A549 (cell line): ENCODE measurements at regions not wholly inside any gene's neighbourhood (a gene's known extent, or its start where the extent isn't known, plus 50 kb on each side); places are given as distances from the start of the nearest gene placed in this dataset.

Source experiments
- BHLHE40 ChIP-seq: IDR thresholded peaks from 2 replicates; pipeline ENCODE4 v1.6.1; 2012; ENCODE audit warnings: low read depth, low read length, inconsistent platforms
- CEBPB ChIP-seq, 2 experiments: fragments of >200 bp in 1 of 2; sonication (Bioruptor Twin) in 1 of 2; formaldehyde crosslinking in 1 of 2; IDR thresholded peaks; 2 replicates each; pipeline ENCODE4 v1.6.1; 2012 to 2016
- EP300 ChIP-seq, 2 experiments: fragments of >200 bp; sonication (Bioruptor Twin); formaldehyde crosslinking; IDR thresholded peaks; 2 replicates in 1 of 2; 3 replicates in 1 of 2; pipeline ENCODE4 v1.6.1; 2016 to 2017
- HOXA7 ChIP-seq: fragments of 250-450 bp; sonication (Bioruptor Pico); IDR thresholded peaks from 2 replicates; pipeline ENCODE4 v1.5.0; 2020; ENCODE audit warnings: mild to moderate bottlenecking, moderate library complexity
- HOXB5 ChIP-seq: fragments of 250-450 bp; sonication (Bioruptor Pico); IDR thresholded peaks from 2 replicates; pipeline ENCODE4 v1.5.0; 2020; ENCODE audit warnings: mild to moderate bottlenecking, moderate library complexity
- JUN ChIP-seq, 2 experiments: fragments of >200 bp; sonication (Bioruptor Twin); formaldehyde crosslinking; IDR thresholded peaks; 2 replicates in 1 of 2; 3 replicates in 1 of 2; pipeline ENCODE4 v1.6.1; 2016 to 2017
- PHF8 ChIP-seq: fragments of 200-600 bp; sonication (generic); IDR thresholded peaks from 2 replicates; pipeline ENCODE4 v1.6.1; 2016; ENCODE audit warnings: low read depth, mild to moderate bottlenecking, antibody characterized with exemption, moderate library complexity, borderline replicate concordance
- POLR2A ChIP-seq: IDR thresholded peaks from 2 replicates; pipeline ENCODE4 v1.6.1; 2012; ENCODE audit warnings: mild to moderate bottlenecking, low read length
- RCOR1 ChIP-seq: fragments of 150-350 bp; IDR thresholded peaks from 2 replicates; pipeline ENCODE4 v1.6.1; 2014; ENCODE audit warnings: antibody characterized with exemption, low read length, low read depth
- RFX5 ChIP-seq: fragments of 450-650 bp; IDR thresholded peaks from 2 replicates; pipeline ENCODE4 v1.7.1; 2014; ENCODE audit warnings: antibody characterized with exemption, mild to moderate bottlenecking, moderate library complexity
- ZC3H11A ChIP-seq: fragments of 450-650 bp; IDR thresholded peaks from 2 replicates; pipeline ENCODE4 v1.6.1; 2014; ENCODE audit warnings: antibody characterized with exemption, mild to moderate bottlenecking
- TF ChIP-seq, protein P1 (sequence below): fragments of >200 bp; sonication (Bioruptor Twin); formaldehyde crosslinking; IDR thresholded peaks from 3 replicates; pipeline ENCODE4 v1.5.1; 2016

DNA sequence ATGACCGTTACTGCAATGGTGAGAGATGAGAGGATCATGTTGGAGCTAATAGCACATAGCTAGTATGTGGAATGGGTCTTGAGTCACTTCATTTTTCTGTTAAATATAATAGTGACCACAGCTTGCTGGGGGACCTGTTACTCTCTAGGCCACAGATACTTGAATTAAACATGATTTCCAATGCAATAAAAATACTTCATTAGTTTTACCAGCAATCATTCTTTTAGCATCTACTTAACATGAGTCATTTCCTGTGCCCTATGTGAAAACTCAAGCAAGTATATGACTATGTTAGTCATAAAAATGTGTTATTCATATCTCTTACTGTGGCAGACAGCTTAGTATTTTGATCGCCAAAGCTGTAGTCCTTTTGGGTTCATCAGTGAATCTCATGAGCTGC is 798.8 kb downstream of the SLC16A7 start:
- TF ChIP-seq, protein P1, sequence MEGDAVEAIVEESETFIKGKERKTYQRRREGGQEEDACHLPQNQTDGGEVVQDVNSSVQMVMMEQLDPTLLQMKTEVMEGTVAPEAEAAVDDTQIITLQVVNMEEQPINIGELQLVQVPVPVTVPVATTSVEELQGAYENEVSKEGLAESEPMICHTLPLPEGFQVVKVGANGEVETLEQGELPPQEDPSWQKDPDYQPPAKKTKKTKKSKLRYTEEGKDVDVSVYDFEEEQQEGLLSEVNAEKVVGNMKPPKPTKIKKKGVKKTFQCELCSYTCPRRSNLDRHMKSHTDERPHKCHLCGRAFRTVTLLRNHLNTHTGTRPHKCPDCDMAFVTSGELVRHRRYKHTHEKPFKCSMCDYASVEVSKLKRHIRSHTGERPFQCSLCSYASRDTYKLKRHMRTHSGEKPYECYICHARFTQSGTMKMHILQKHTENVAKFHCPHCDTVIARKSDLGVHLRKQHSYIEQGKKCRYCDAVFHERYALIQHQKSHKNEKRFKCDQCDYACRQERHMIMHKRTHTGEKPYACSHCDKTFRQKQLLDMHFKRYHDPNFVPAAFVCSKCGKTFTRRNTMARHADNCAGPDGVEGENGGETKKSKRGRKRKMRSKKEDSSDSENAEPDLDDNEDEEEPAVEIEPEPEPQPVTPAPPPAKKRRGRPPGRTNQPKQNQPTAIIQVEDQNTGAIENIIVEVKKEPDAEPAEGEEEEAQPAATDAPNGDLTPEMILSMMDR = no peak
- TF ChIP-seq POLR2A (no peak), CEBPB (IDR thresholded peaks at IDR 0.05) (no peak), JUN (IDR thresholded peaks at IDR 0.05) (no peak), HOXA7 (CRISPR knock-in tag) (no peak), ZC3H11A (no peak), EP300 (IDR thresholded peaks at IDR 0.05) (no peak), BHLHE40 (no peak), RFX5 (no peak), PHF8 (no peak), HOXB5 (no peak), RCOR1 (no peak)
